ENCODE measurements at regions not wholly inside any gene's neighbourhood (a gene's known extent, or its start where the extent isn't known, plus 50 kb on each side); places are given as distances from the start of the nearest gene placed in this dataset.

DNA sequence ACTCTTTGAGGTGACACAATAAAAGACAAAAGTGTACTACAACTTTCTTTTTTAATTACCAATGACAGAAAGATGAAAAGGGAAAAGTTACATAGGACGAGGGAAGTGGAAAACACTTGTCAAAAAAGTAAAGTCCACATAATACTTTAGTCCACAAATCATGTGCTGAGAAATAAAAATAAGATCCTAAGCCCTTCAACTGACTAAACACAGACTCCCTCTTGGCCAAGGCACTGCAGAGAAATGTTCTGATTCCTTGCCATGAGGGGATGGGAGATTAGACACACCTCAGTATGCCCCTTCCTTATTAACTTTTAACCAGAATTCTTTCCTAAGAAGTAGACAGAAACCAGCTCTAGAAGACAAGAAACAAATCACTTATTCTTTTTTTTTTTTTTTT is 59.5 kb upstream of the TGFBR2 start:
- WGBS (ENCODE audit: insufficient coverage, low coverage, low lambda C conversion rate, missing lambda C conversion rate) = 81% methylated on average over 1 of the region's 1 CpG
- H3K4me3 ChIP-seq = no peak overlapping the region
- no peak for TF ChIP-seq POLR2A (IDR thresholded peaks at IDR 0.05)
- TF ChIP-seq, protein P1, sequence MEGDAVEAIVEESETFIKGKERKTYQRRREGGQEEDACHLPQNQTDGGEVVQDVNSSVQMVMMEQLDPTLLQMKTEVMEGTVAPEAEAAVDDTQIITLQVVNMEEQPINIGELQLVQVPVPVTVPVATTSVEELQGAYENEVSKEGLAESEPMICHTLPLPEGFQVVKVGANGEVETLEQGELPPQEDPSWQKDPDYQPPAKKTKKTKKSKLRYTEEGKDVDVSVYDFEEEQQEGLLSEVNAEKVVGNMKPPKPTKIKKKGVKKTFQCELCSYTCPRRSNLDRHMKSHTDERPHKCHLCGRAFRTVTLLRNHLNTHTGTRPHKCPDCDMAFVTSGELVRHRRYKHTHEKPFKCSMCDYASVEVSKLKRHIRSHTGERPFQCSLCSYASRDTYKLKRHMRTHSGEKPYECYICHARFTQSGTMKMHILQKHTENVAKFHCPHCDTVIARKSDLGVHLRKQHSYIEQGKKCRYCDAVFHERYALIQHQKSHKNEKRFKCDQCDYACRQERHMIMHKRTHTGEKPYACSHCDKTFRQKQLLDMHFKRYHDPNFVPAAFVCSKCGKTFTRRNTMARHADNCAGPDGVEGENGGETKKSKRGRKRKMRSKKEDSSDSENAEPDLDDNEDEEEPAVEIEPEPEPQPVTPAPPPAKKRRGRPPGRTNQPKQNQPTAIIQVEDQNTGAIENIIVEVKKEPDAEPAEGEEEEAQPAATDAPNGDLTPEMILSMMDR (IDR thresholded peaks at IDR 0.05) = no peak
- H3K9me3 ChIP-seq = no peaks in the 10 kb centered on the region
- H3K36me3 ChIP-seq = no peaks in the 10 kb centered on the region
- intact Hi-C loops (cut with DNase I) = no loop called here
- H3K27ac ChIP-seq = no peak overlapping the region
- no peaks in the 10 kb centered on the region for H3K4me1 ChIP-seq
- no peak for DNase-seq
- ATAC-seq = no peak
- H3K27me3 ChIP-seq = no peaks in the 10 kb centered on the region

DNA sequence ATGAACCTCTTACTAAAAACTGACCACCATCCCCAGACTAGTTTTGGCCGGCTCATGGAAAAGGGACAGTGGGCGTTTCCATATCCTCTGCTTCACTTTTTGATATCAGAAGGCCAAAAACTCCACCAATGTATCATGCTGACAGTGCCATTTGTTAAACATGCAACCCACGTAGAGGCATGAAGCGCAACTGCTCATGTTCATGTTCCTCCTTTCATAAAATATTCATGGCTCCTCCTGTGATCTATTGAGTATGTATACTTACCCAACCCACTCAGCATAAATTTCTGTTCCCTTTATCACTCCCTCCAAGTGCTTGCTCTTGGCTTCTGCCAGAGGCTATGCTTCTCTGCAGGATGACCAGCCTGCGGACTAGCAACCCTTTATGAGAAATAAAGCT is 58.7 kb upstream of the TGFBR2 start:
- intact Hi-C loops (cut with DNase I) = no loop called here
- H3K4me3 ChIP-seq = no peak overlapping the region
- ATAC-seq = no peak

DNA sequence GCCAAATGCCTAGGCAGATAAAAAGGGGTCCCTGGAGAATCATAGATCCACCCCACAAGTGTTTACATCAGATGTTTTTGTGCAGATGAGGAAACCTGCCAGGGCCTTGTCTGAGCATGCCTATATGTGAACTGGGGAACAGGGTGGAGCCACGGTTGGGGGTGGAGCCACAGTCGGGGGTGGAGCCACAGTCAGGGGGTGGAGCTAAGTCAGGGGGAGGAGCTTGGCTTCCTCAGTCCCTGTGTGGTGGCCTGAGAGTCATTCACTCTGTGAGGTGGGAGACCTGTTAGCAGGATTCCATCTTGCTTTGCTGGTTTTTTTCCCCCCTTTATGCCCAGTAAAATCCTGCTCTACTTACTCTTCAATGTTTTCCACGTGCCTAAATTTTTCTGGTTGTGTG is 57.8 kb upstream of the TGFBR2 start:
- intact Hi-C loops (cut with DNase I) = no loop called here
- Histone ChIP-seq H3K27ac (no peak overlapping the region), H3K4me3 (no peak overlapping the region), H3K4me1 (no peaks in the 10 kb centered on the region), H3K36me3 (no peaks in the 10 kb centered on the region), H3K9me3 (no peaks in the 10 kb centered on the region), H3K27me3 (no peaks in the 10 kb centered on the region)
- WGBS (ENCODE audit: insufficient coverage, low coverage, low lambda C conversion rate, missing lambda C conversion rate) = 31% methylated on average over 3 of the region's 3 CpGs
- DNase-seq (no peak), ATAC-seq (peak in 2 of 4 donors; percentile 18 to 29)
- TF ChIP-seq POLR2A (IDR thresholded peaks at IDR 0.05) = no peak

More for the DNA sequence above, 58.7 kb upstream of the TGFBR2 start:
- no peaks in the 10 kb centered on the region for H3K36me3 ChIP-seq
- H3K4me1 ChIP-seq = no peaks in the 10 kb centered on the region
- WGBS (ENCODE audit: insufficient coverage, low coverage, low lambda C conversion rate, missing lambda C conversion rate) = 88% methylated on average over 4 of the region's 5 CpGs
- DNase-seq = no peak
- H3K27ac ChIP-seq = no peak overlapping the region
- TF ChIP-seq POLR2A (IDR thresholded peaks at IDR 0.05) = no peak
- TF ChIP-seq, protein P1 (IDR thresholded peaks at IDR 0.05) = no peak
- H3K9me3 ChIP-seq = no peaks in the 10 kb centered on the region
- no peaks in the 10 kb centered on the region for H3K27me3 ChIP-seq

DNA sequence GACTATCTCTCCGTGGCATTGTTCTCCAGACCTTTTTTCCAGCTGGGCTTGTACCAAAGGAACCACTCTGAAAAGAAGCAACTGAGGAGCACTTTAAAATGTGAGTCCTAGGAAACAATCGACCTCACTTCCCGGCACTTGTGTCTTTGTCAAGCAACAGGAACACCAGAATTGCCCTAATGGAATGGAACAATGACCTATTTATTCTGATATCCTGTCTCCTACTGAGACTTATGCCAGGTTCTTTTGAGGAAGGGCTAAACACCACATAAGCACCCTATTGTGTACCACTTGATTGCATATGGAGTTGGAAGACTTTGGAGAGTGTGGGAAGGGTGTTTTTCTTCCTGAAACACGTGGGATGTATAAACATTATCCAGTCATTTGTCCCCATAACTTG is 56.8 kb upstream of the TGFBR2 start:
- Histone ChIP-seq H3K4me1 (no peaks in the 10 kb centered on the region), H3K9me3 (no peaks in the 10 kb centered on the region), H3K27me3 (no peaks in the 10 kb centered on the region), H3K27ac (no peak overlapping the region), H3K36me3 (no peaks in the 10 kb centered on the region), H3K4me3 (no peak overlapping the region)
- 62% methylated on average over 4 of the region's 4 CpGs for WGBS (ENCODE audit: insufficient coverage, low coverage, low lambda C conversion rate, missing lambda C conversion rate)
- TF ChIP-seq, protein P1 (IDR thresholded peaks at IDR 0.05) = no peak
- TF ChIP-seq POLR2A (IDR thresholded peaks at IDR 0.05) = no peak
- intact Hi-C loops (cut with DNase I) = no loop called here
- DNase-seq (no peak), ATAC-seq (no peak)

DNA sequence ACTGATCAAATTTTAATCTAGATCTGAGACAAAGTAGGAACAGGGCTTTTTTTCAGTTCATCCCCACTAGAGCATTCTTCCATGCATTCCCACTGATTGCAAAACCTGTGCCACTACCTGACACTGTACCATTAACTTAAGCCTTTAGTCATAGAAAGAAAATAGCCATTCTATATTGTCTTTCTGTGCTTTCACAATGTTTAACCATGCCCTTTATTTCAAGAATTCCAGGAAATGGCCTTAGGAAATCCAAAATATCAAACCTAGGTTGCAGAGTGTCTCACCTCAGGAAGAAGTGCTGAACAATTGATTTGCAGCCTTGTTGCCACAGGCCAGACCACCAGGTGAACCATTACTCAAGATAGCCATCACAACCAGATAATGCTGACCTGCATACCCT is 56.2 kb upstream of the TGFBR2 start:
- TF ChIP-seq POLR2A (IDR thresholded peaks at IDR 0.05) = no peak
- TF ChIP-seq, protein P1 (IDR thresholded peaks at IDR 0.05) = no peak
- H3K4me1 ChIP-seq = no peaks in the 10 kb centered on the region
- DNase-seq (no peak), ATAC-seq (peak in 1 of 4 donors; percentile 38)
- intact Hi-C loops (cut with DNase I) = no loop called here
- no peaks in the 10 kb centered on the region for H3K27me3 ChIP-seq
- no peak overlapping the region for H3K4me3 ChIP-seq
- H3K27ac ChIP-seq = no peak overlapping the region
- H3K36me3 ChIP-seq = no peaks in the 10 kb centered on the region
- no peaks in the 10 kb centered on the region for H3K9me3 ChIP-seq
